ENCODE measurements at regions not wholly inside any gene's neighbourhood (a gene's known extent, or its start where the extent isn't known, plus 50 kb on each side); places are given as distances from the start of the nearest gene placed in this dataset.

DNA sequence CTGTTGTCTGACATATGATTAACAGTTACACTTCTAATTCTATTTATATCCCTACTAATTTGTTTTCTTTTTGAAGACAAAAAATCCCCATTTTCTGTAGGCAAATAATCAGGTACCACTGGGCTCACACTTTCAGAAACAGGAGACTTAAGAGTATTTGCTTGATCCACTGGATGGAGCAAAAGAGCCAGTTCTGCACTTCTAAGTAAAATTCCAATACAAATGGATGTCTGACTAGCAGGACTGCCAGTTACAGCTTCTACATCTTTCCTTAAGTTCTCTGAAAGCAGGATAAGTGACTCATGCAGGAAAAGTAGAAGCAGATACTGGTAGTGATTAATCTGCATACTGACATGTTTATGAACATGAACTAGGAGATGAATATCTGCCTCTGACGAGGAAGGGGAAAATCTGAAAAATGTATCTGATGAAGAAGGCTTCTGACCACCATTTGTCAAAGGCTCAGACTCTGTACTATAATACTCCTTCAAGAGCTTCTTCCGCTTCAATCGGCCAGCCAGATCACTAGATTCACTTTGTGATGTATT, 73.8 kb upstream of the ANKS1B start:
- TF ChIP-seq POLR2AphosphoS5 (IDR thresholded peaks at IDR 0.05) (no peak), EP300 (IDR thresholded peaks at IDR 0.05) (no peak), POLR2A (IDR thresholded peaks at IDR 0.05) (no peak)
- TF ChIP-seq, protein P1, sequence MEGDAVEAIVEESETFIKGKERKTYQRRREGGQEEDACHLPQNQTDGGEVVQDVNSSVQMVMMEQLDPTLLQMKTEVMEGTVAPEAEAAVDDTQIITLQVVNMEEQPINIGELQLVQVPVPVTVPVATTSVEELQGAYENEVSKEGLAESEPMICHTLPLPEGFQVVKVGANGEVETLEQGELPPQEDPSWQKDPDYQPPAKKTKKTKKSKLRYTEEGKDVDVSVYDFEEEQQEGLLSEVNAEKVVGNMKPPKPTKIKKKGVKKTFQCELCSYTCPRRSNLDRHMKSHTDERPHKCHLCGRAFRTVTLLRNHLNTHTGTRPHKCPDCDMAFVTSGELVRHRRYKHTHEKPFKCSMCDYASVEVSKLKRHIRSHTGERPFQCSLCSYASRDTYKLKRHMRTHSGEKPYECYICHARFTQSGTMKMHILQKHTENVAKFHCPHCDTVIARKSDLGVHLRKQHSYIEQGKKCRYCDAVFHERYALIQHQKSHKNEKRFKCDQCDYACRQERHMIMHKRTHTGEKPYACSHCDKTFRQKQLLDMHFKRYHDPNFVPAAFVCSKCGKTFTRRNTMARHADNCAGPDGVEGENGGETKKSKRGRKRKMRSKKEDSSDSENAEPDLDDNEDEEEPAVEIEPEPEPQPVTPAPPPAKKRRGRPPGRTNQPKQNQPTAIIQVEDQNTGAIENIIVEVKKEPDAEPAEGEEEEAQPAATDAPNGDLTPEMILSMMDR (IDR thresholded peaks at IDR 0.05), result no peak
